IMR-90 (cell line): ENCODE measurements at regions not wholly inside any gene's neighbourhood (a gene's known extent, or its start where the extent isn't known, plus 50 kb on each side); places are given as distances from the start of the nearest gene placed in this dataset.

Experiments
- ATAC-seq: fragments of 200-7000 bp; cut with Tn5 transposase; 2 replicates; pipeline ENCODE4 v1.9.1; 2020; ENCODE audit warnings: low read depth, mild to moderate bottlenecking, moderate library complexity
- BruUV-seq: library from RNA; stranded (reverse); fragments of 400-500 nt; replicated peaks from 2 replicates; lab custom pipeline; 2021; lab: Mats Ljungman, UMichigan
- CTCF ChIA-PET: fragments of 300-600 bp; formaldehyde crosslinking; extraction: SDS; loops from one replicate; lab custom pipeline; 2021; ENCODE audit warnings: antibody characterized with exemption; lab: Yijun Ruan, JAX
- POLR2A ChIA-PET: fragments of 300-600 bp; sonication (Branson Sonifier 250); formaldehyde crosslinking; loops from one replicate; lab custom pipeline; 2022; ENCODE audit warnings: antibody characterized with exemption; ENCODE audit not compliant: unreplicated experiment; lab: Charles Lee
- DNase-seq: peaks from one replicate; pipeline ENCODE4 v3.0.0; 2013
- H2AFZ ChIP-seq: replicated peaks from 2 replicates; pipeline ENCODE3; 2013; ENCODE audit warnings: low read length, mild to moderate bottlenecking; ENCODE audit not compliant: poor library complexity
- H2AK5ac ChIP-seq: 2 replicates; pipeline ENCODE4 v1.6.1; 2013; ENCODE audit warnings: low read depth, low read length, inconsistent platforms
- H2AK9ac ChIP-seq: replicated peaks from 2 replicates; pipeline ENCODE3; 2013; ENCODE audit warnings: mild to moderate bottlenecking, low read depth, low read length, moderate library complexity; ENCODE audit not compliant: poor library complexity
- H2BK120ac ChIP-seq: 2 replicates; pipeline ENCODE4 v1.6.1; 2013; ENCODE audit warnings: low read depth, low read length, inconsistent platforms
- H2BK15ac ChIP-seq: 3 replicates; pipeline ENCODE4 v1.6.1; 2013; ENCODE audit warnings: low read depth, low read length, inconsistent platforms
- H2BK20ac ChIP-seq: 2 replicates; pipeline ENCODE4 v1.6.1; 2013; ENCODE audit warnings: low read depth, mild to moderate bottlenecking, inconsistent platforms, low read length, moderate library complexity
- H2BK5ac ChIP-seq: 2 replicates; pipeline ENCODE4 v1.6.1; 2013; ENCODE audit warnings: mild to moderate bottlenecking, low read depth, low read length, inconsistent platforms; ENCODE audit not compliant: poor library complexity, severe bottlenecking
- H3K14ac ChIP-seq: replicated peaks from 2 replicates; pipeline ENCODE4 v1.6.1; 2013; ENCODE audit warnings: low read depth, low read length, inconsistent platforms
- H3K18ac ChIP-seq: 2 replicates; pipeline ENCODE4 v1.6.1; 2013; ENCODE audit warnings: low read depth, low read length, control low read depth
- H3K23ac ChIP-seq: 2 replicates; pipeline ENCODE4 v1.6.1; 2013; ENCODE audit warnings: low read depth, low read length, inconsistent platforms
- H3K27ac ChIP-seq: 2 replicates; pipeline ENCODE4 v1.5.1; 2013; ENCODE audit warnings: mild to moderate bottlenecking, control low read depth, low read length; ENCODE audit not compliant: insufficient read depth
- H3K27me3 ChIP-seq: 2 replicates; pipeline ENCODE4 v1.6.1; 2013; ENCODE audit warnings: low read length; ENCODE audit not compliant: control insufficient read depth, insufficient read depth
- H3K36me3 ChIP-seq: 2 replicates; pipeline ENCODE4 v1.6.1; 2013; ENCODE audit warnings: low read length, mixed read lengths; ENCODE audit not compliant: control insufficient read depth, insufficient read depth
- H3K4ac ChIP-seq: 2 replicates; pipeline ENCODE4 v1.6.1; 2013; ENCODE audit warnings: low read depth, low read length, inconsistent platforms
- H3K4me1 ChIP-seq: 2 replicates; pipeline ENCODE4 v1.6.1; 2013; ENCODE audit warnings: low read length, mixed read lengths; ENCODE audit not compliant: control insufficient read depth, insufficient read depth
- H3K4me2 ChIP-seq: 2 replicates; pipeline ENCODE4 v1.6.1; 2013; ENCODE audit warnings: low read depth, mild to moderate bottlenecking, control low read depth, low read length, moderate library complexity
- H3K4me3 ChIP-seq: 2 replicates; pipeline ENCODE4 v1.5.1; 2013; ENCODE audit warnings: low read depth, mild to moderate bottlenecking, control low read depth, low read length, moderate library complexity; ENCODE audit not compliant: insufficient read depth
- H3K56ac ChIP-seq: 2 replicates; pipeline ENCODE4 v1.6.1; 2013; ENCODE audit warnings: low read length, inconsistent platforms; ENCODE audit not compliant: insufficient read depth; ENCODE audit errors: extremely low read depth
- H3K79me1 ChIP-seq, 2 experiments: 2 replicates each; pipeline ENCODE4 v1.6.1; 2013; ENCODE audit warnings: low read length in 2 of 2, inconsistent platforms in 1 of 2, low read depth in 1 of 2
- H3K9ac ChIP-seq: 2 replicates; pipeline ENCODE4 v1.6.1; 2013; ENCODE audit warnings: low read depth, low read length, control low read depth
- H3K9me1 ChIP-seq: 2 replicates; pipeline ENCODE4 v1.6.1; 2013; ENCODE audit warnings: low read length, inconsistent platforms; ENCODE audit not compliant: insufficient read depth
- H3K9me3 ChIP-seq: 2 replicates; pipeline ENCODE4 v1.6.1; 2013; ENCODE audit warnings: low read length; ENCODE audit not compliant: control insufficient read depth, insufficient read depth
- H4K20me1 ChIP-seq: 2 replicates; pipeline ENCODE4 v1.6.1; 2013; ENCODE audit warnings: low read length, inconsistent platforms; ENCODE audit not compliant: insufficient read depth
- H4K5ac ChIP-seq: 2 replicates; pipeline ENCODE4 v1.6.1; 2013; ENCODE audit warnings: mild to moderate bottlenecking, low read depth, low read length, control low read depth
- H4K8ac ChIP-seq, 2 experiments: 2 replicates each; pipeline ENCODE4 v1.6.1; 2013; ENCODE audit warnings: low read depth in 2 of 2, low read length in 2 of 2, control low read depth in 1 of 2, inconsistent platforms in 1 of 2
- H4K91ac ChIP-seq: 2 replicates; pipeline ENCODE4 v1.6.1; 2013; ENCODE audit warnings: low read depth, low read length, inconsistent platforms; ENCODE audit not compliant: insufficient read depth
- BHLHE40 ChIP-seq: fragments of 150-350 bp; IDR thresholded peaks from 2 replicates; pipeline ENCODE4 v1.6.1; 2016; ENCODE audit warnings: mild to moderate bottlenecking, low read depth, low read length
- CEBPB ChIP-seq: IDR thresholded peaks from 2 replicates; pipeline ENCODE4 v1.6.1; 2012; ENCODE audit warnings: low read depth, low read length, improper control_type of control experiment
- CHD1 ChIP-seq: IDR thresholded peaks from 2 replicates; pipeline ENCODE4 v1.6.1; 2012; ENCODE audit warnings: low read depth, low read length, improper control_type of control experiment
- CTCF ChIP-seq: conservative IDR thresholded peaks from 2 replicates; pipeline ENCODE4 v1.5.1; 2012; ENCODE audit warnings: mild to moderate bottlenecking, low read depth, low read length, improper control_type of control experiment
- ELK1 ChIP-seq: fragments of 150-350 bp; IDR thresholded peaks from 2 replicates; pipeline ENCODE4 v1.6.1; 2016; ENCODE audit warnings: low read depth, mild to moderate bottlenecking, low read length, moderate library complexity, borderline replicate concordance
- FOS ChIP-seq: fragments of 150-350 bp; IDR thresholded peaks from 2 replicates; pipeline ENCODE4 v1.6.1; 2016; ENCODE audit warnings: low read depth, low read length
- MAFK ChIP-seq: IDR thresholded peaks from 2 replicates; pipeline ENCODE4 v1.6.1; 2012; ENCODE audit warnings: low read depth, low read length, improper control_type of control experiment
- MAZ ChIP-seq: IDR thresholded peaks from 2 replicates; pipeline ENCODE4 v1.6.1; 2012; ENCODE audit warnings: low read depth, mild to moderate bottlenecking, low read length, improper control_type of control experiment, moderate library complexity, borderline replicate concordance
- MXI1 ChIP-seq: IDR thresholded peaks from 2 replicates; pipeline ENCODE4 v1.6.1; 2012; ENCODE audit warnings: low read depth, mild to moderate bottlenecking, low read length, moderate library complexity, borderline replicate concordance
- NFE2L2 ChIP-seq: fragments of 150-350 bp; IDR thresholded peaks from 2 replicates; pipeline ENCODE4 v1.6.1; 2016; ENCODE audit warnings: low read depth, mild to moderate bottlenecking, low read length
- POLR2A ChIP-seq: IDR thresholded peaks from 2 replicates; pipeline ENCODE4 v1.6.1; 2012; ENCODE audit warnings: mild to moderate bottlenecking, low read depth, low read length
- RAD21 ChIP-seq: IDR thresholded peaks from 2 replicates; pipeline ENCODE4 v1.6.1; 2012; ENCODE audit warnings: low read length, improper control_type of control experiment
- RCOR1 ChIP-seq: IDR thresholded peaks from 2 replicates; pipeline ENCODE4 v1.6.1; 2012; ENCODE audit warnings: mild to moderate bottlenecking, low read length, improper control_type of control experiment; ENCODE audit not compliant: insufficient replicate concordance
- RFX5 ChIP-seq: IDR thresholded peaks from 2 replicates; pipeline ENCODE4 v1.8.0; 2012; ENCODE audit warnings: low read depth, mild to moderate bottlenecking, low read length, moderate library complexity
- SMC3 ChIP-seq: fragments of 150-350 bp; IDR thresholded peaks from 2 replicates; pipeline ENCODE4 v1.6.1; 2016; ENCODE audit warnings: low read depth, mild to moderate bottlenecking, antibody characterized with exemption, low read length, moderate library complexity
- USF2 ChIP-seq: fragments of 150-350 bp; IDR thresholded peaks from 2 replicates; pipeline ENCODE4 v1.6.1; 2017; ENCODE audit warnings: mild to moderate bottlenecking, antibody characterized with exemption, low read length, low read depth
- WGBS, 2 experiments: methylation state at CpG; one replicate each; pipeline versions ENCODE4 v1.1.5 to v1.1.7; 2013; ENCODE audit warnings: missing lambda C conversion rate in 2 of 2; ENCODE audit not compliant: insufficient read length in 1 of 2; ENCODE audit errors: extremely low coverage in 2 of 2; 5-methylcytosine and 5-hydroxymethylcytosine counted together
- dilution Hi-C: fragments of 300-500 bp; cut with HindIII; formaldehyde crosslinking; loops from one replicate; pipeline ENCODE4 v1.14.3; 2018; ENCODE audit warnings: low sequenced_read_pairs; ENCODE audit not compliant: unreplicated experiment
- in situ Hi-C: fragments of 300-500 bp; cut with MboI; formaldehyde crosslinking; loops from 3 replicates; pipeline ENCODE4 v1.14.3; 2019; ENCODE audit warnings: low sequenced_read_pairs, inconsistent platforms, mixed read lengths
- intact Hi-C: fragments of 100-400 bp; cut with micrococcal nuclease; formaldehyde crosslinking; loops from 2 replicates; pipeline ENCODE4 v1.10.0; 2022

GRCh38 chr21:28729887-28730286, 262.8 kb downstream of the LTN1 start:
- no peak overlapping the region for H2AK5ac ChIP-seq
- no peak overlapping the region for H3K56ac ChIP-seq
- CTCF ChIA-PET, result interaction anchor here (0.6 to 0.7 kb wide), 2 partner anchors 8 to 311 kb away, joined by 3 to 5 read pairs; no protein-coding TSS in a partner anchor
- peaks cover 8% of the 10 kb centered on the region for H3K9me3 ChIP-seq
- H3K4me1 ChIP-seq, result peaks cover 4% of the 10 kb centered on the region; the same call in 1 of the 2 replicates
- H2BK15ac ChIP-seq, result no peak overlapping the region
- H2AK9ac ChIP-seq, result no peak overlapping the region
- H2BK20ac ChIP-seq, result no peak overlapping the region
- no peak overlapping the region for H4K8ac ChIP-seq
- no peak overlapping the region for H3K4me3 ChIP-seq
- DNase-seq, result no peak
- no peak overlapping the region for H2BK5ac ChIP-seq
- H3K9me1 ChIP-seq, result no peaks in the 10 kb centered on the region
- TF ChIP-seq MXI1 (no peak), SMC3 (no peak), NFE2L2 (no peak), RAD21 (no peak), CEBPB (no peak), MAZ (no peak), BHLHE40 (no peak), USF2 (no peak), FOS (no peak), MAFK (no peak), RFX5 (no peak), CHD1 (no peak), ELK1 (no peak), POLR2A (no peak), CTCF (no peak), RCOR1 (no peak)
- dilution Hi-C loops (no loop called here), in situ Hi-C loops (loop anchor here (10.0 to 25.0 kb wide), 3 partner anchors 375 to 1168 kb away; no protein-coding TSS in a partner anchor), intact Hi-C loops (no loop called here)
- H3K9ac ChIP-seq, result no peak overlapping the region
- H4K5ac ChIP-seq, result no peak overlapping the region
- no peak overlapping the region for H2BK120ac ChIP-seq
- no peak for ATAC-seq
- H3K79me1 ChIP-seq, result no peaks in the 10 kb centered on the region
- 90% methylated on average over 2 of the region's 6 CpGs; no CpG with 5 or more reads in 1 of the 2 experiments for WGBS, 2 experiments
- H3K23ac ChIP-seq, result no peak overlapping the region
- no peak overlapping the region for H4K91ac ChIP-seq
- no peaks in the 10 kb centered on the region for H3K27me3 ChIP-seq
- no peak overlapping the region for H3K27ac ChIP-seq
- no peaks in the 10 kb centered on the region for H4K20me1 ChIP-seq
- no peak overlapping the region for H2AFZ ChIP-seq
- peaks cover 5% of the 10 kb centered on the region for H3K36me3 ChIP-seq
- no peak overlapping the region for H3K4me2 ChIP-seq
- no TSS peak for BruUV-seq
- no peak overlapping the region for H3K18ac ChIP-seq
- no peak overlapping the region for H3K14ac ChIP-seq
- POLR2A ChIA-PET, result no interaction called here
- no peak overlapping the region for H3K4ac ChIP-seq
